ENCODE measurements at regions not wholly inside any gene's neighbourhood (a gene's known extent, or its start where the extent isn't known, plus 50 kb on each side); places are given as distances from the start of the nearest gene placed in this dataset.
A peak's percentile ranks its signal among the peaks of the same experiment; 100 is the strongest.
"Not testable (repeated sequence)": the region's sequence is repeated elsewhere in the genome, so short reads cannot be mapped to it uniquely, and the experiment has no call there.

- no peak for DNase-seq (ENCODE audit: low spot score)
Observed at GRCh38 chr3:21238661-21239060, 512.3 kb downstream of the ZNF385D start.

GRCh38 chr3:21237638-21238037 lies 513.4 kb downstream of the ZNF385D start:
- DNase-seq (ENCODE audit: low spot score), result no peak

GRCh38 chr3:21235491-21235890 lies 515.5 kb downstream of the ZNF385D start:
- no peak for DNase-seq (ENCODE audit: low spot score)

- no peak for DNase-seq (ENCODE audit: low spot score)
Observed at GRCh38 chr3:21234933-21235332, 516.1 kb downstream of the ZNF385D start.

GRCh38 chr3:21229426-21230135 lies 521.4 kb downstream of the ZNF385D start:
- no peak for DNase-seq (ENCODE audit: low spot score)

- no peak for DNase-seq (ENCODE audit: low spot score)
Observed at GRCh38 chr3:21226086-21226485, 524.9 kb downstream of the ZNF385D start.

GRCh38 chr3:21220944-21221343 lies 530.1 kb downstream of the ZNF385D start:
- no peak for DNase-seq (ENCODE audit: low spot score)

- DNase-seq (ENCODE audit: low spot score), result peak; percentile 10
Observed at GRCh38 chr3:21216598-21216997, 534.4 kb downstream of the ZNF385D start.

- not testable (repeated sequence) for DNase-seq (ENCODE audit: low spot score)
Observed at GRCh38 chr3:21204122-21204521, 546.9 kb downstream of the ZNF385D start.

GRCh38 chr3:21195203-21195602 lies 555.8 kb downstream of the ZNF385D start:
- DNase-seq (ENCODE audit: low spot score), result no peak

- DNase-seq (ENCODE audit: low spot score), result not testable (repeated sequence)
Observed at GRCh38 chr3:21194036-21194435, 557.0 kb downstream of the ZNF385D start.

- DNase-seq (ENCODE audit: low spot score), result no peak
Observed at GRCh38 chr3:21188459-21188858, 562.6 kb downstream of the ZNF385D start.

GRCh38 chr3:21185816-21186314 lies 565.1 kb downstream of the ZNF385D start:
- DNase-seq (ENCODE audit: low spot score), result no peak

GRCh38 chr3:21174461-21174860 lies 576.5 kb downstream of the ZNF385D start:
- no peak for DNase-seq (ENCODE audit: low spot score)

GRCh38 chr3:21170964-21171363 lies 580.0 kb downstream of the ZNF385D start:
- DNase-seq (ENCODE audit: low spot score), result peak; percentile 7

GRCh38 chr3:21169948-21170347 lies 581.1 kb downstream of the ZNF385D start:
- DNase-seq (ENCODE audit: low spot score), result no peak

- DNase-seq (ENCODE audit: low spot score), result no peak
Observed at GRCh38 chr3:21168471-21168870, 582.5 kb downstream of the ZNF385D start.

- DNase-seq (ENCODE audit: low spot score), result no peak
Observed at GRCh38 chr3:21163956-21164355, 587.1 kb downstream of the ZNF385D start.

- DNase-seq (ENCODE audit: low spot score), result peak; percentile 4
Observed at GRCh38 chr3:21159543-21159906, 591.5 kb downstream of the ZNF385D start.

GRCh38 chr3:21158861-21159542 lies 592.0 kb downstream of the ZNF385D start:
- peak; percentile 18 for DNase-seq (ENCODE audit: low spot score)

- DNase-seq (ENCODE audit: low spot score), result no peak
Observed at GRCh38 chr3:21154911-21155310, 596.1 kb downstream of the ZNF385D start.

- no peak for DNase-seq (ENCODE audit: low spot score)
Observed at GRCh38 chr3:21152555-21152954, 598.5 kb downstream of the ZNF385D start.

- DNase-seq (ENCODE audit: low spot score), result no peak
Observed at GRCh38 chr3:21142949-21143348, 608.1 kb downstream of the ZNF385D start.

- no peak for DNase-seq (ENCODE audit: low spot score)
Observed at GRCh38 chr3:21142031-21142430, 609.0 kb downstream of the ZNF385D start.

All from AG08396 (cell line).